Osteoblast (primary cell): ENCODE measurements at regions not wholly inside any gene's neighbourhood (a gene's known extent, or its start where the extent isn't known, plus 50 kb on each side); places are given as distances from the start of the nearest gene placed in this dataset.

Source experiments
- DNase-seq: peaks from one replicate; pipeline ENCODE4 v3.0.0; 2011; ENCODE audit warnings: low spot score, mixed read lengths; ENCODE audit not compliant: insufficient read length; ENCODE audit errors: missing footprints
- H2AFZ ChIP-seq: 2 replicates; pipeline ENCODE4 v1.6.0; 2011; ENCODE audit warnings: mild to moderate bottlenecking, low read length
- H3K27ac ChIP-seq: 2 replicates; pipeline ENCODE4 v1.5.1; 2011; ENCODE audit warnings: mild to moderate bottlenecking, low read depth, low read length, moderate library complexity
- H3K27me3 ChIP-seq: 2 replicates; pipeline ENCODE4 v1.6.0; 2012; ENCODE audit warnings: mild to moderate bottlenecking, control low read depth, inconsistent platforms, low read length, moderate library complexity; ENCODE audit not compliant: insufficient read depth
- H3K36me3 ChIP-seq: 2 replicates; pipeline ENCODE4 v1.5.1; 2011; ENCODE audit warnings: mild to moderate bottlenecking, low read length, control low read depth, moderate library complexity; ENCODE audit not compliant: insufficient read depth
- H3K4me1 ChIP-seq: 2 replicates; pipeline ENCODE4 v1.5.1; 2011; ENCODE audit warnings: mild to moderate bottlenecking, low read length, control low read depth, moderate library complexity; ENCODE audit not compliant: insufficient read depth
- H3K4me2 ChIP-seq: 2 replicates; pipeline ENCODE4 v1.6.0; 2011; ENCODE audit warnings: mild to moderate bottlenecking, low read length; ENCODE audit not compliant: insufficient read depth
- H3K4me3 ChIP-seq: fragments of 200-600 bp; sonication (generic); 3 replicates; pipeline ENCODE4 v1.5.1; 2012; ENCODE audit warnings: mild to moderate bottlenecking, low read length, inconsistent platforms; ENCODE audit not compliant: insufficient read depth
- H3K79me2 ChIP-seq: 2 replicates; pipeline ENCODE4 v1.6.0; 2012; ENCODE audit warnings: mild to moderate bottlenecking, low read length, control low read depth, inconsistent platforms; ENCODE audit not compliant: insufficient read depth
- H3K9me3 ChIP-seq: 2 replicates; pipeline ENCODE4 v1.5.1; 2011; ENCODE audit warnings: low read depth, low read length, control low read depth
- H4K20me1 ChIP-seq: 2 replicates; pipeline ENCODE4 v1.6.0; 2012; ENCODE audit warnings: mild to moderate bottlenecking, low read length, control low read depth; ENCODE audit not compliant: insufficient read depth
- CTCF ChIP-seq: IDR thresholded peaks from 2 replicates; pipeline ENCODE4 v1.5.1; 2011; ENCODE audit warnings: mild to moderate bottlenecking, low read depth, low read length, moderate library complexity; ENCODE audit errors: extremely low read depth

DNA sequence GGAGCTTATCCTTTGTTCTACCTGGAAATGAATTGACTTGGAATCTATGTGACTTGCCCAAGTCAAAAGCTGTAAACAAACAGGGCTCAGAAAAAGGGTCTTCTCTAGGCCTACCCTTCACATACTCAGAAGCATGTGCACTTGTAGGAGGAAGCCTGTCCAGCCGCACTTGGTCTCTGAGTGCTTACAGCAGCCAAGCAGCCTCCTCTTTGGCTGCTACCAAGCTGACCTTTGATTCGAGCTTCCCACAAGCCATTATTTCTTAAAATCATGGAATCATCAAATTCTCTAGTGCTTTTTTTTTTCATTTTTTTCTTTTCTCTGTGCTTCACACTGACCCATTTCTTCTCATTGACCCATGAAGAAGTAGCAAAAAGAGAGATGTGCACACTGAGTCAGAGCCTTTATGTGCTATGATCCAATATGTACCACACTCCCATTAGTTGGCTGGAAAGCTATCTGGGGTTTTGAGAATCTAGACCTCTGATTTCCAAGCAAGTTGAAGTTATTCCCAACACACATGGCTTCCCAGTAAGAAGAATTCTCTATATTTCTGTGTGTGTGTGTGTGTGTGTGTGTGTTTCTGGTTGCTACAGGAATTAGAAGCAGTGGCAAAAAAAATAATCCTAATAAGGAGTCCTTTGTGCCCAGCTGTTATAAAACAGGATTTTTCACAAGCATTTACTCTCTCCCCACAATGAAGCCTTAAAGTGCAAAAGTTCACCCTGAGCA, 550.3 kb upstream of the TNP1 start:
- Histone ChIP-seq H3K27me3 (no peaks in the 10 kb centered on the region), H4K20me1 (no peaks in the 10 kb centered on the region), H3K4me1 (peaks cover 10% of the 10 kb centered on the region), H3K79me2 (no peaks in the 10 kb centered on the region), H3K4me2 (no peak overlapping the region), H3K27ac (no peak overlapping the region), H2AFZ (no peak overlapping the region), H3K36me3 (no peaks in the 10 kb centered on the region), H3K4me3 (no peak overlapping the region), H3K9me3 (no peaks in the 10 kb centered on the region)
- no peak for TF ChIP-seq CTCF
- no peak for DNase-seq

DNA sequence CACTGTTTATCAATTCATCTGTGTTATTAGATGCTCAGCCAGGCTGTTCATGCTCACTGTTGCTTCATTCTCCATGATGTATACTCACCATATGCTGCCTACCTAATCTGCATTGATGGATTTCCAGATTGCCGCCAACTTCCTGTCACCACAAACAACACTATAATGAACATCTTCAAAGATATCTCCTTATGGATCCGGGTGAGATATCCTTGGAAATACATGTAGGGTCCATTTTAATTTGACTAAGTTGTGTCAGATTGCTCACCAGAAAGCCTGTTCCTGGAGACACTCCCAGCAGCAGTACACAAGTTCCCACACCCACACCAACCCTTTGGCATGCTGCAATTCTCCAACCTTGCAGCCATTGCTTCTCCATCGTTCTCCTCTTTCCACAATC, 547.5 kb upstream of the TNP1 start:
- H3K9me3 ChIP-seq, result no peaks in the 10 kb centered on the region
- H2AFZ ChIP-seq, result no peak overlapping the region
- no peak overlapping the region for H3K27ac ChIP-seq
- no peak for TF ChIP-seq CTCF
- no peak for DNase-seq
- no peaks in the 10 kb centered on the region for H3K79me2 ChIP-seq
- H3K36me3 ChIP-seq, result no peaks in the 10 kb centered on the region
- H3K4me1 ChIP-seq, result peaks cover 5% of the 10 kb centered on the region
- H3K4me2 ChIP-seq, result no peak overlapping the region
- no peaks in the 10 kb centered on the region for H3K27me3 ChIP-seq
- H3K4me3 ChIP-seq, result no peak overlapping the region
- H4K20me1 ChIP-seq, result no peaks in the 10 kb centered on the region

- Histone ChIP-seq H3K27me3 (no peaks in the 10 kb centered on the region), H3K27ac (no peak overlapping the region), H3K36me3 (no peaks in the 10 kb centered on the region), H2AFZ (no peak overlapping the region), H3K9me3 (no peaks in the 10 kb centered on the region), H3K4me3 (no peak overlapping the region), H4K20me1 (no peaks in the 10 kb centered on the region), H3K79me2 (no peaks in the 10 kb centered on the region), H3K4me2 (no peak overlapping the region), H3K4me1 (peaks cover 2% of the 10 kb centered on the region)
- no peak for TF ChIP-seq CTCF
- DNase-seq, result no peak
Observed at GRCh38 chr2:217404236-217404760, 544.4 kb upstream of the TNP1 start.

GRCh38 chr2:217402761-217403383, 543.0 kb upstream of the TNP1 start:
- Histone ChIP-seq H2AFZ (no peak overlapping the region), H3K4me3 (no peak overlapping the region), H3K27me3 (no peaks in the 10 kb centered on the region), H3K4me2 (no peak overlapping the region), H3K27ac (no peak overlapping the region), H3K79me2 (no peaks in the 10 kb centered on the region), H4K20me1 (no peaks in the 10 kb centered on the region), H3K36me3 (no peaks in the 10 kb centered on the region), H3K4me1 (peaks cover 12% of the 10 kb centered on the region), H3K9me3 (no peaks in the 10 kb centered on the region)
- DNase-seq, result no peak
- no peak for TF ChIP-seq CTCF
